HG03571 (cell line): ENCODE measurements at regions not wholly inside any gene's neighbourhood (a gene's known extent, or its start where the extent isn't known, plus 50 kb on each side); places are given as distances from the start of the nearest gene placed in this dataset.
"Not testable (repeated sequence)": the region's sequence is repeated elsewhere in the genome, so short reads cannot be mapped to it uniquely, and the experiment has no call there.

ENCODE experiments used
- ATAC-seq: cut with Tn5 transposase; IDR thresholded peaks from one replicate; pipeline ENCODE4 v1.9.1; 2021; ENCODE audit not compliant: unreplicated experiment

DNA sequence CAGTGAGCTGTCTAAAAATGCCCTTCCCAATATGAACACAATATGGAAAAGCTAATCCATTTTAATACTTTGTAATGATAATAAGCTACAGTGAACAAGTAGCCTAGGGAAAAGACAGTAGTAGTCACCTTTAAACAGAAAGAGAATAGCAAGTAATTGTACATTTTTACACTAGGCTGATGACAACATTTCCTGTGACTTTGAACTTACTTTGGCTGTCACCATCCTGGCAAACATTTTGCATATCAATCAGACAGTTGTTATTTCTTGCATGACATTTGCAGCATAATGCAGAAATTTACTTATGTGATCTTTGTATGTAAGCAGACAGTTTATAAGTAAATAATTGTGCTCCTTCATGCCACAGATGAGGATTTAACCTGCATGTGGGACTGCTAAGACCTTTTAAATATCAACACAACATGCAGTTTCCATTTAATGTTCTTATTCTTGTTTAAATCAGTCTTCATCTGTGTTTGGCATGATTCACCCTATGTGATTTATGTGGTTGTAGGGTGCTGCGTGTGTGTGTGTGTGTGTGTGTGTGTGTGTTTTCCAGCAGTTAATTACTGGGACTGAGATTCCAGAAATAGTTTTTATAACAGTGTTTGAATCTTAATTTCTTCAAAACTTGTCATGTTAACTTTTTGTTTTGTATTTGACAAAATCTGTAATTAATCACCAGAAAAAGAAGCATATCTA lies 997.1 kb upstream of the ARRDC3 start:
- no peak for ATAC-seq

DNA sequence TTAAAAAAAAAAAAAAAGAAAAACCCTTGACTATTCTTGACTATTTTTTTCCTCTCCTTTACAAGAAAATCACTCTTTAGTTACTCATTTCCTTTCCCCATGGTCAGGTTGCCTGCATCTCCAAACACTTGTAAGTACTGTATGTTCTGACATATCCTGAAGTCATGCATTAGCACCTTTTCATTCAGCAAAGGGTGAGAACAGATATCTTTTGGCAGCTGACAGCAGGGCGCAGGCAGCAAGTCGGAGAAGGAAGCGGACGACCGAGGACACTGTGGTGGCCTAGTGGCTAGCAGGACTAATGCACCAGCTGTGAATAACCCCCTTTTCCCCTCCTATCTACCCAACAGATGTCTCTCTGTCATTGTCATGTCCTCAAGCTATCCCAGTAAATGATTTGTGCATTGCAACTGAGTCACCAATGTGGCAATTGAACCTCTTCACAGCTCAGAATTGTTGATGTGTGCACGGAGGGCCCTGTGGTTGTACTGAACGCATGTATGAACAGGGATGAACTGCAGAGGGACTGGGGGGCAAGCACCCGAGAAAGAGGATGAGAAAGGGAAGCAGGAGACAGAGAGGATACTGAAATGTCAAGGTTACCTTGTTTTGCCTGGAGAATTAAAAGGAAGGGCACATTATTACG lies 996.0 kb upstream of the ARRDC3 start:
- ATAC-seq: no peak

DNA sequence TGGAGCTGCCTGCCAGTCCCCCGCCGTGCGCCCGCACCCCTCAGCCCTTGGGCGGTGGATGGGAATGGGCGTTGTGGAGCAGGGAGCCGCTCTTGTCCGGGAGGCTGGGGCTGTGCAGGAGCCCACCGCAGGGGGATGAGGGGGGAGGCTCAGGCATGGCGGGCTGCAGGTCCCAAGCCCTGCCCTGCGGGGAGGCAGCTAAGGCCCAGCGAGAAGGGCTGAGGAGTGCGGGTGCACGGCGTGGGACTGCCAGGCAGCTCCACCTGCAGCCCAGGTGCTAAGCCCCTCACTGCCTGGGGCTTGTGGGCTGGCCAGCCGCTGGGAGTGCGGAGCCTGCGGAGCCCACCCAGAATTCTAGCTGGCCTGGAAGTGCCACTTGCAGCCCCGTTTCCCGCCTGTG lies 991.7 kb upstream of the ARRDC3 start:
- no peak for ATAC-seq

DNA sequence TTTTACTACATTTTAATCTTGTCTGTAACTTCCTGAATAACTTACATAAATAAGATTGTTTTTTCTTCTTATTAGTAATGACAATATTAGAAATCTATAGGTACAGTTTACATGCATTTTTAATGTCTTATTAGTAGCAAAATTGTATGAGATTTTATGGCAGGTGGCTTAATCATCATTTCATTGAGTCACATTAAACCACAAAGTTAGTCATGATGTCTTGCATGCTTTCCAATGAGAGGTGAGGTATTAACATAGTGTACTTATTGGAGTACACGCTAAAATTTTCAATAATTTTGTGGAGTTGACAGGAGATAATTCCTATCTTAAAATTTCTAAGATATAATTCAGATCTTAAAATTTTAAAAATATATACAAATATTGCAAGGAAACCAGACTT lies 989.6 kb upstream of the ARRDC3 start:
- ATAC-seq: no peak

DNA sequence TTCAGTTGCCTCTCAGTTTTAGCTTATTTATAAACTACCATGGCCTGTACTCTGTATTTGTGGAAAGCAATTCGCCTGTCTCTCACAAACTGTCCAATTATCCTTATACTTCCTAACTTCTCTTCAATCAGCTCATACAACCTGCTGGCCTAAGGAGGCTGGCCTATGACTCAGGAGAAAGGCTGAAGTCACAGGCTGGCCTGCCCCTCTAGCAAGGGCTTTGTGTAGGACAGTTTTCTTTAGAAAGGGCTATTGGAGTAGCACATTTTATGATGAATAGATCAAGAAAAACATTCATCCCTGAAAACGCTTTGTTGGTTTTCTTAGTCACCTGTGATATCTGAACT lies 988.7 kb upstream of the ARRDC3 start:
- no peak for ATAC-seq

DNA sequence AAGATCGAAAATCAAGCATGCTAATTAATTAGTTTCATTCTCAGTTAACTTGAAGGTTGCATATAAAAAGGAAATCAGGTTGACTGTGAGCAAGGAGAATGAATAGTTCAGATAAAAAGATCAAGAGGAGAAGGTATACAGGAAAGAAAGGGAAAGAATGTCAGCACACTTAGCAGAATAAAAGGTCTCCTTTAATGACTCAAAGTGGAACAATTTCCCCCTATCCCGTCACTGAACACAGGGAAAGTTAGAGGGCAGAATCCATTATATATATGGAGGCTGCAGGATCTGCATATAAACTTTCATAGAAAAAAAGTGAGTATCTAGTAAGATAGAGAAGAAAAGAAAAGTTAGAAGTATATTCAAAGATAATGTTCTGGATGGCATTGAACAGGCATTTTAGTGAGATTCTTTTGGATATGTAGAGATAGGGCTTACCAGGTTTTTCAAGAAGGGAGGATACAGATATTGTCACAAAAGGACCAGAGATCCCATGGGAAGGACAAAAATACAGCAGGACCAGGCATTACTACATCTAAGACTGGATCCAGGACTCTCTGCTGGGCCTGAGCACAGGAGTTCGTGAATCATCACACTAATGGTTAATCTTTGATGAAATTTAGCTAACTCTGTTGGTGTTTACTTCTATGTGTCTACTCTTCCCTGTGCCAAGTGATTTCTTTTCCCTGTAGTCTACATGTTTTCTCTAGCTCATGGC lies 988.2 kb upstream of the ARRDC3 start:
- no peak for ATAC-seq

DNA sequence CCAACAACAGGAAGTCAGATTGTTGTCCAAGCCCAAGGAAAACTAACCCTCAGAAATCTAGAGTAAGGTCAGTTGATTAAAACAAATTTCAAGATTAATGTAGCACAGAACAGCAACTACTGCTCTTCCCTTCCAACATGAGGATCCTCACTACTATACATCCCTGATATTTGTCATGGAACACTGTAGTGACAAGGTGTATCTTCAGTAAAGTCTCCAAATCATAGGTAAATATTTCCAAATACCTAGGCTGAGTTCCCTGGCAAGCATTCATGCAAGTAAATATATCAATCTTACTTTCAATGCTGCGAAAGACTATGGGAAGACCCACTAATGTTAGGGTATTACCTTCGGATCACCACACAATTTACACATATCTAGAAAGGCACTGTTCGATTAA lies 986.9 kb upstream of the ARRDC3 start:
- ATAC-seq: no peak

DNA sequence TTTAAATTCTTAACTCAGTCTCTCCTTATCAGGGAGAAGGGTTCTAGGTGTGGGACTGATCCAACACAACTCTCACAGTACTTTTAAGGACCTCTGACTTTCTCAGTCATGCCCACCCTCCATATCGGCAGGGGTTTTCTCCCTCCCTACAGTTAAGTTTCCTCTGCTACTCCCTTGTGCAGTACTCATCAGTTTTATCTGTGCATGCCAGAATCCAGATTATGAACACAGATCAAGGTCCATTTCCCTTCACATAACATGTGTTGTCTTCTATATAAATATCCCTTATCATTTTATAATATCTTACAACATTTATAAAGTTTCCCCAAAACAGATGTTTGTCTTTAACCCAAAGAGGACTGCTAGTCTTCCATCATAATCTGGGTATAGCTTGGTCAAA lies 986.5 kb upstream of the ARRDC3 start:
- ATAC-seq: no peak

DNA sequence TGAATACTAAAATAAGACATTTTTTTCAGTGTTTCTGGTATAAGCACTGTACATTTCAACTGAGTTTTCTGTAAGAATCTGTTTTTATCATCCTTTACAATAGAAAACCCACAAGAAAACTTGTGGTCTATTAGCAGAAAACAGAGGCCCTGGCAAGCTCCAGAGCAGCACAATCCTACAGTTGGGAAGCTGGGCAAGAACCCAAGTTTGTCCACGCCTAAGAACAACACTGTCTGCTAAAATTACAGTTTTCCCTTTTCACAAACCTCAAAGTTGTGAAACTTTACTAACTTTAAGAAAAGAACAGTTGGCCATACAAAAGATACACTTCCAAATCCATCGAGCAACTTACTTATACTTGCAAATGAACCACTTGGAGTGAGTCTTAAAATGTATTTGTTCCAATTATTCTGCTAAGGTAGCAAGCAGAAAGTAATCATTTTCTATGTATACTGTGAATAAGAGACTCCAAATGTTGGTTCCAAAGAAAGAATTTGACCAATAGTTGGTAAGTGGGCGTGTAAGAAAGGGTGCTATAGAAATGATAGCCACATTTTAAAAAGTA lies 982.0 kb upstream of the ARRDC3 start:
- ATAC-seq: no peak

DNA sequence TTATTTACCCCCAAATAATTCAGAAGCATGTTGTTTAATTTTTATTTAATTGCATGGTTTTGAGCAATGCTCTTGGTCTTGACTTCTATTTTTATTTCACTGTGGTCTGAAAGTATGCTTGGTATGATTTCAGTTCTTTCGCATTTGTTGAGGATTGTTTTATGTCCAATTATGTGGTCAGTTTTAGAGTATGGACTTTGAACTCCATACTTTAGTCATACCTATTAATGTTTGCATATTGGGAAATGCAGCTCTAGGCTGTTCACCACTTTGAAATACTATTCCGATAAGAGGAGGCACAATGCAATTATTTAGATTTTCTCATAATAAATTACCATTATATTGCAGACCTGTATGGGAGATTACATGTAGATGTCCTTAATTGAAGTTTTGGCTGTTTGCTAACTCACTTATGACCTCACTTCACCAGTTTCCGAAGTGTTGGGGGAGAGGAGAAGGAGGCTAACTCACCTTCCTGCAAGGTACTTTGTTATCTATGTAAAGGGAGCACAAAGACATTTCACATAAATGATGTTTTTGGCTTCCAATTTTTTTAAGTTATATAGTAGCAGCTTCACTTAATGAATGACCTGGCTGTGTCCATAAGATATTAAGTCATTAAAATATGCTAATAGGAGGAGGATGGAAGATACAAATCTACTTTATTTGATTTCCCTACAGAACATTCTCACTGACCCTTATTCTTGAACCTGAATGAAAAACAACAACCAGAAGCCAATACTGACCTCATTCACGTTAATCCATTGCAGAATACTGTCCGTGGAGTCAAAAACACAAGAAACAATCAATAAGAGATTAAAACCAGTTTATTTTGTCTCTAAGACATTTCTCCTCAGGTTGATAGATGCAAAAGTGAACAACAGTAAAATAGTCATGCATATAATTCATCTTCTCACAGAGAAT lies 970.3 kb upstream of the ARRDC3 start:
- no peak for ATAC-seq

DNA sequence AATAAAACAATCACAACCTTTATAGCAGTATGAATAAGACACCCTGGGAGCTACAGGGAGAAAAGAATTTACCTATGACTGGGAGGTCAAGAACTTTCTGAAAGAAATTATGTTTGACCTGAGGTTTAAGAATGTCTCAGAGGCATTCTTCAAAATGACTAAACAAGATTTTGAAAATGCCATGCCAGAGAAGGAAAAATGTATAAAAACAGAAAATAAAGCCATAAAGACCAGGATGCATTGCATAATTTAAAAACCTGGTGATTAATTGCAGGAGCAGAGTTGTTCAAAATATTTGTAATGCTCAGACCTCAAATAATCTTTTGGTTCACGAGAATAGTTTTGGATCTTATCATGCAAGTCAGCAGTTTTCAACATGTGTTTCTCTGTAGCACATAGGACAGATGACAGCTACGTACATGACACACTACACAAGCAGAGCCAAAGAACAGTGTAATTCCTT lies 954.7 kb upstream of the ARRDC3 start:
- no peak for ATAC-seq

DNA sequence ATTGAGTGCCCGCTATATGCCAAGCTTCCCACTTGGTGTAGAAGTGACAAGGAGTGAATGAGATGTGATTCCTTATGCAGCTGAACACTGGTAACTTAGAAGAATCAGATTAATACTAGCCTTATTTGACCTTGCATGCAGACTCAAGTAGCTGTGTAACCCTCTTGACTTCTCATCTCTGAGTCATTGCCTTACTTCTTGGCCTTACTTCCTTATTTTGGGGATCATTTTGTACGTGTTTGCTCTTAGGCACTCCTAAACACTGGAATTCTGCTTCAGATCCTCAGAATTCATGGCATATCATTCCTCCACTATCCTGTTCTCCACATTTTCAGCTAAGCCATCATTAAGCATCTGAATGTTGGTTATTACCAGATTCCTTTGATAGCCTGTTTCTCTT lies 948.9 kb upstream of the ARRDC3 start:
- no peak for ATAC-seq

DNA sequence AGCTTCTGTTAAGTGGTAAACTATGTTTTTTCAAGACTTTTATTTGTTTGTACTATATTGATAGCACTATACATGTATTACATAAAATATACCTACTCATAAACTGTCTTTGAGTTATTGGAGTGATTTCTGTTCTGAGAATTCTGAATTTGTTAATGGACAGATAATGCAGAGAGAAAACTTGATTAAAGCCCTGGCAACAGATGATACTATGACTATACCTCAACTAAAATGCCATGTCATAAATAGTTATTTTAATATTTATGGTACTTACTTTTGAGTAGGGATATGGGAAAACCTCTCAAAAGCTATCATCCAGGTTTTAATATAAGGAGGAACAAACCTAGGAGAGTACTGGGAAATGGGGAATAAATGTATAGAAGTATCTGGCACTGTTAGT lies 947.2 kb upstream of the ARRDC3 start:
- ATAC-seq: no peak

DNA sequence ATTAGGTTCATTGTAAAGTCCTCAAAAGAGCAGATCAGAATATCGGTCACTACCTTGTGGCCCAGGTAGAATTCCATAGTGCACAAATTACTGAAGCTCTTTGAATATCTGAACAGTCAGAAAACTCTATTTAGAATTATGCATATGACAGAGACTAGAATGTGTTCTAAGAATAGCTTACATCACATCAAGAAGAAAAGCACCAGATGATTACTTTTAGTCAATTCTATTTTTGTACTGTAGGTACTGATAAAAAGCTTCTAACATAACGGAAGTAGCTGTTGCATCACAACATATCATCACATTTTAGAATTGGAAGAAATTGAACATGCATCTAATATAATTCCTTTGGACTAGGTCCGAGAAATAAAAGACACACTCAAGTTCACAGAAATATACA lies 946.6 kb upstream of the ARRDC3 start:
- ATAC-seq: no peak

DNA sequence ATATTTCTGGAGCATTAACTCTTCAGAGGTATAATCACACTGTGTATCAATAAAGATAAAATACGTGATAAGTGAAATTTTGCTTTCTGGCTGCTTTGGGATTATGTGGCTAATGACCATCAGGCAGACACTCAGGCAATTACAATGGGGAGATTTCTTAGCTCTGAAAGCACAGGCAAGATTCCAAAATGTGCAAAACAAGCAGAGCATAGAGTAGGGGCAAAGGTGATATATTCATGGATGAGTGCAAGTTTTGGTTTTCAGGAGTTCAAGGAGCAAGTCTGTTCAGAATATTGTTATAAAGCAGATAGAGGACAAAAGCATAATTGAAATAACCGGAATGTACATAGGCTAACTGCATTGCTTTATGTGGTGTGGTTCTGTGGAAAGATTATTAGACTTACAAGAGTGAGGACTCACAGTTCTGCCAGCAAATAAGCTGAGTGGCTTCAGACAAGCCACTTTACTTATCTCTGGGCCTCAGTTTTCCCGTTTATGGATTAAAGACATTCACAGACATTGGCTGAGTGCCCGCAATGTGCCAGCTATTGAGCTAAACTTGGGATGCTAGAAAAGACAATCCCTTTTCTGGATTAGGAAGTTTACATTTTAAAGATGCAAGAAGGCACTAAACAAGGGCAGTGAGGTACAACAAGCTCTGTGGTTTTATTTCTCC lies 945.6 kb upstream of the ARRDC3 start:
- ATAC-seq: no peak

DNA sequence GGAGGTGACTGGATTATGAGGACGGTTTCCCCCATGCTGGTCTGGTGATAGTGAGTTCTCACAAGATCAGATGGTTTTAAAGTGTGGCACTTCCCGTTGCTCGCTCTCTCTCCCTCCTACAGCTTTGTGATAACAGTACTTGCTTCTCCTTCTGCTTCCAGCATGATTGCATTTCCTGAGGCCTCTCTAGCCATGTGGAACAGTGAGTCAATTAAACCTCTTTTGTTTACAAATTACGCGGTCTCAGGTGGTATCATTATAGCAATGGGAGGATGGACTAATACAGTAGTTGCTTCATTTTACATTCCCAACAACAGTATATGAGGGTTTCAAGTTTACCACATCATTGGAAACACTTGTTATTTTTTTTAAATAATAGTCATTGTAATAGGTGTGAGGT lies 937.3 kb upstream of the ARRDC3 start:
- ATAC-seq: no peak

DNA sequence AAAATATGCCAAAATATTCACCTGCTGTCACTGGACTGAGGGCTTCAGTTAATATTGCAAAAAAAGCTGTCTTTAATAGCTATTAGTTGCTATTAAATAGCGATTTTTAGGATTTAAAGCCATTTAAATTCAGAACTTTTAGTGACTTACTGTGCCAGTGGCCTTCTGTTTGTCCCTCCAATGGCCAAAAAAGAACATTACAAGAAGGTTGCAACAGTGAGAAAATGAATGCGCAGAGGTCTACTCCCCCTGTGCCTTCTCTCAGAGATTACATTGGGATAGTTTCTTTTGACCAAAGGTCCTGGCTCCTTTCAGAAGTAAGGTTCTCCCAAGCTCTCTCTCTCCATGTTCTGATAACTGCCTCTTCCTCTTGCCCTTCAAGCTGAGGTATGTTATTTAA lies 930.3 kb upstream of the ARRDC3 start:
- ATAC-seq: no peak

DNA sequence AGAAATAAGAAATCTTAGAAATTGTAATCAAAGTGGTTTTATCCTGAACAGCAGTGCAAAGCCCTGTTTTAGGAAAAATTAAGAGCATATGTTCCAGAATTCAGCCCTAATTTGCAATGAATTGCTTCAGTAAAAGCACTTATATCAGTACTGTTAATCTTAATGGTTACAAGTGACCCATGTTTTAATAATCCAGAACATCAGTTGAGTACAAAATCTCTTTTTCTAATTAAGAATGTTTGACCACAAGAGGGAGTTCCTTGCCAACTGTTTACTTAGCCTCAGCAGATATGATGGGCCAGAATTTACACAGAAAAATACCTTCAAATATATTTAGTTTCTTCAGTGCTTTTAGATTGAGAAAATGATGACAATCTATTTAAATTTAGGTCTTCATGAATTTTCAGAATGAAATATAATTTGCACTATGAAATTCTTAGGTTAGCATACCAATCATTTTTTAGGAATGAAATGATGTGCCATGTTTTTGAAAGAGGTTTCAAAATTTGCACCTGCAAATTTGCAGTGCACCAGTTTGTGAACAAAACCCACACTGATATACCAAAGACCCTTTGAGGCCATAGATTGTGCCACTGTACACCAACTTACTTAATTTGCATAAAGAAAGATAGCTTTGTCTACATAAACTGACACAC lies 926.3 kb upstream of the ARRDC3 start:
- ATAC-seq: no peak

DNA sequence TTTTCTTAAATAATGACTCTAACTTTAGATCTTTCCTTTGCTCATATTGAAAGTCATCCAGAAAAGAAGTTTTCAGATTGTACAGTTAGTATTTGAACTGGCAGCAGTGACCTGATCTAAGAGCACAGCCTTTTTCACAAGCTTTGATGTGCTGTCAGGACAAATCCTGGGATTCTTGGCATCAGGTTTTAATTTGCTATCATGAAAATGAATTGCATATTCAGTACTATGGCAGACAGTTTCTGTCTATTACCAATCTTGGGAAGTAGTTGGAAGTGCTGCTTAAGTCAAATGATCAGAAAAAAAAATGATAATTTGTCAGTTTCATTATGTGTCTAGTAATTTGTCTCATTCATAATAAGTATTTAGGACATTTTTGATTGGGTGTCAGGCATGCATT lies 925.6 kb upstream of the ARRDC3 start:
- no peak for ATAC-seq

DNA sequence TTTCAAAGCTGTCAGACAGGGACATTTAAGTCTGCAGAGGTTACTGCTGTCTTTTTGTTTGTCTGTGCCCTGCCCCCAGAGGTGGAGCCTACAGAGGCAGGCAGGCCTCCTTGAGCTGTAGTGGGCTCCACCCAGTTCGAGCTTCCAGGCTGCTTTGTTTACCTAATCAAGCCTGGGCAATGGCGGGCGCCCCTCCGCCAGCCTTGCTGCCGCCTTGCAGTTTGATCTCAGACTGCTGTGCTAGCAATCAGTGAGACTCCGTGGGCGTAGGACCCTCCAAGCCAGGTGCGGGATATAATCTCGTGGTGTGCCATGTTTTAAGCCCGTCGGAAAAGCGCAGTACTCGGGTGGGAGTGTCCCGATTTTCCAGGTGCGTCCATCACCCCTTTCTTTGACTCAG lies 919.2 kb upstream of the ARRDC3 start:
- ATAC-seq: not testable (repeated sequence)
